ENCODE measurements at regions not wholly inside any gene's neighbourhood (a gene's known extent, or its start where the extent isn't known, plus 50 kb on each side); places are given as distances from the start of the nearest gene placed in this dataset.

DNA sequence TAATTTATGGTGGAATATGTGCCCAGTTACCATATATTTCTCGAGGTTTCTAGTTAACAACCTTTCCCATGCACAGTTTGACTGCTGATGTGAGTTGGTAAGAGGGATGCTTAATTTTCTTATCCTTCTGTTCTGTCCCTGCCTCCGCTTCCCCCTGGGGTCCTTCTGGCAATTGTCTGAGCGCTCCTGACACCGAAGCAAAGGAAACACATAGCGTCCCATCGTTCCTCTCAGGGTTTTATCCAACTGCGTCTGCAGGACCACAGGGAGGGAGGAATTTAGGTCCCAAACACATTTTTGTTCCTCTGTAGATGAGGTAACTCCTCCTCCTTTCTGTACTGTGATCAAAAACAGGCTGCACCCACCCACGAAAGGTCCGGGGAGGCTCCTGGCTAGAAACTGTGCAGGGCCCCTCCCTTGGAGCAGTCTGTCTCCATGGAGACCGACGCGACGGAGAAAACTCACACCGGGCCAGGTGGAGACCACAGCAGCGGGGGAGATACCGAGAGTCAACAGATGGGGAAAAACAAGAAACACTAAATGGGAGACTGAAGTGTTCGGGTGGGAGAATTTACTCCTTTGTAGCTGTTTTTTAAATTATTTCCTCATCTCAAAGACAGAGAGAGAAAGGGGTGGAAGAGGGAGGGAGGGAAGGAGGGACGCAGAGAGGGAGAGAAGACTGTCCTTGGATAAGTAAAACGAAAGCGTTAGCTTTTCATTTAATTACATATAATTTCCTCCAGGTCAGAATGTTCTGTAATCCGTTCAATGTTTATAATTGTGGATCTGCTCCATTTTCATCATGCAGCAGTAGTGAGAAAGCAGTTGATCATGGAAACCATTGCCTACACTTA is 191.8 kb upstream of the NBEA start:
- no peak overlapping the region for H3K27ac ChIP-seq (ENCODE audit: low read depth, low read length)
- no peak overlapping the region for H2AFZ ChIP-seq (ENCODE audit: low read depth, low read length, poor library complexity, severe bottlenecking)
- intact Hi-C loops (cut with micrococcal nuclease) = no loop called here
- no peaks in the 10 kb centered on the region for H3K27me3 ChIP-seq (ENCODE audit: insufficient read depth, low read length)
- no peaks in the 10 kb centered on the region for H3K79me2 ChIP-seq (ENCODE audit: insufficient read depth, low read length)
- H3K4me3 ChIP-seq (replicated peaks in 1 of 2; ENCODE audit: low read depth in 1 of 2, low read length in 2 of 2) = no peak overlapping the region
- no peak for ATAC-seq
- POLR2A ChIA-PET = no interaction called here
- RAD21 ChIA-PET (ENCODE audit: low non-redundant PET in 1 of 2, low total read pairs in 2 of 2, uncharacterized antibody in 2 of 2, unreplicated experiment in 2 of 2) = no interaction called here
- CTCF ChIA-PET = no interaction called here
- no peaks in the 10 kb centered on the region for H4K20me1 ChIP-seq (ENCODE audit: insufficient read depth)
- no peak overlapping the region for H3K9ac ChIP-seq (ENCODE audit: low read length)
- H3K4me2 ChIP-seq (ENCODE audit: low read length) = no peak overlapping the region
- no TSS peak for BruUV-seq (replicated peaks)
- H3K9me3 ChIP-seq (ENCODE audit: control insufficient read depth in 1 of 2, insufficient read depth in 1 of 2, low read depth in 1 of 2, low read length in 2 of 2) = no peaks in the 10 kb centered on the region
- H3K9me2 ChIP-seq (ENCODE audit: insufficient read depth) = no peaks in the 10 kb centered on the region
- DNase-seq (ENCODE audit: low read depth, low spot score) = no peak
- no peaks in the 10 kb centered on the region for H3K4me1 ChIP-seq (ENCODE audit: control insufficient read depth in 1 of 2, insufficient read depth in 2 of 2, low read length in 2 of 2)
- TF ChIP-seq YY1 (IDR thresholded peaks at IDR 0.05; ENCODE audit: extremely low read depth, insufficient replicate concordance, low read depth, low read length) (no peak), JUND (IDR thresholded peaks at IDR 0.05) (no peak), TCF7L2 (IDR thresholded peaks at IDR 0.05; ENCODE audit: borderline replicate concordance, extremely low read depth, insufficient read depth, insufficient read length) (no peak), CBX3 (IDR thresholded peaks at IDR 0.05; ENCODE audit: low read depth) (no peak), EZH2phosphoT487 (IDR thresholded peaks at IDR 0.05; ENCODE audit: borderline replicate concordance) (no peak), SIN3A (IDR thresholded peaks at IDR 0.05; ENCODE audit: low read depth) (no peak), SP1 (IDR thresholded peaks at IDR 0.05; ENCODE audit: low read depth) (no peak), EZH2 (IDR thresholded peaks at IDR 0.05) (no peak), RAD21 (IDR thresholded peaks at IDR 0.05; ENCODE audit: low read depth) (no peak), ZFX (IDR thresholded peaks at IDR 0.05) (no peak), SRF (IDR thresholded peaks at IDR 0.05; ENCODE audit: low read depth) (no peak), CEBPB (IDR thresholded peaks at IDR 0.05; ENCODE audit: low read depth) (no peak), FOSL1 (IDR thresholded peaks at IDR 0.05; ENCODE audit: low read depth) (no peak), ZNF274 (IDR thresholded peaks at IDR 0.05; ENCODE audit: low read depth, low read length) (no peak), POLR2AphosphoS5 (IDR thresholded peaks at IDR 0.05; ENCODE audit: low read depth, low read length) (no peak), ATF3 (IDR thresholded peaks at IDR 0.05) (no peak), REST (IDR thresholded peaks at IDR 0.05; ENCODE audit: low read depth) (no peak)
- TF ChIP-seq, protein P1, sequence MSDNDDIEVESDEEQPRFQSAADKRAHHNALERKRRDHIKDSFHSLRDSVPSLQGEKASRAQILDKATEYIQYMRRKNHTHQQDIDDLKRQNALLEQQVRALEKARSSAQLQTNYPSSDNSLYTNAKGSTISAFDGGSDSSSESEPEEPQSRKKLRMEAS (IDR thresholded peaks at IDR 0.05) = no peak
- TF ChIP-seq, protein P2, sequence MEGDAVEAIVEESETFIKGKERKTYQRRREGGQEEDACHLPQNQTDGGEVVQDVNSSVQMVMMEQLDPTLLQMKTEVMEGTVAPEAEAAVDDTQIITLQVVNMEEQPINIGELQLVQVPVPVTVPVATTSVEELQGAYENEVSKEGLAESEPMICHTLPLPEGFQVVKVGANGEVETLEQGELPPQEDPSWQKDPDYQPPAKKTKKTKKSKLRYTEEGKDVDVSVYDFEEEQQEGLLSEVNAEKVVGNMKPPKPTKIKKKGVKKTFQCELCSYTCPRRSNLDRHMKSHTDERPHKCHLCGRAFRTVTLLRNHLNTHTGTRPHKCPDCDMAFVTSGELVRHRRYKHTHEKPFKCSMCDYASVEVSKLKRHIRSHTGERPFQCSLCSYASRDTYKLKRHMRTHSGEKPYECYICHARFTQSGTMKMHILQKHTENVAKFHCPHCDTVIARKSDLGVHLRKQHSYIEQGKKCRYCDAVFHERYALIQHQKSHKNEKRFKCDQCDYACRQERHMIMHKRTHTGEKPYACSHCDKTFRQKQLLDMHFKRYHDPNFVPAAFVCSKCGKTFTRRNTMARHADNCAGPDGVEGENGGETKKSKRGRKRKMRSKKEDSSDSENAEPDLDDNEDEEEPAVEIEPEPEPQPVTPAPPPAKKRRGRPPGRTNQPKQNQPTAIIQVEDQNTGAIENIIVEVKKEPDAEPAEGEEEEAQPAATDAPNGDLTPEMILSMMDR (IDR thresholded peaks at IDR 0.05 in 2 of 3, conservative IDR thresholded peaks at IDR 0.05 in 1 of 3; ENCODE audit: borderline replicate concordance in 1 of 3, insufficient read depth in 1 of 3, low read depth in 2 of 3, low read length in 2 of 3) = no peak
- no peaks in the 10 kb centered on the region for H3K36me3 ChIP-seq (ENCODE audit: control insufficient read depth in 1 of 2, insufficient read depth in 2 of 2, low read length in 2 of 2)
